NCI-H446 (cell line): ENCODE measurements at regions not wholly inside any gene's neighbourhood (a gene's known extent, or its start where the extent isn't known, plus 50 kb on each side); places are given as distances from the start of the nearest gene placed in this dataset.
A peak's percentile ranks its signal among the peaks of the same experiment; 100 is the strongest.

Experiments
- DNase-seq, 2 experiments: peaks; one replicate each; lab custom pipeline; 2025; lab: John Stamatoyannopoulos, UW

DNA sequence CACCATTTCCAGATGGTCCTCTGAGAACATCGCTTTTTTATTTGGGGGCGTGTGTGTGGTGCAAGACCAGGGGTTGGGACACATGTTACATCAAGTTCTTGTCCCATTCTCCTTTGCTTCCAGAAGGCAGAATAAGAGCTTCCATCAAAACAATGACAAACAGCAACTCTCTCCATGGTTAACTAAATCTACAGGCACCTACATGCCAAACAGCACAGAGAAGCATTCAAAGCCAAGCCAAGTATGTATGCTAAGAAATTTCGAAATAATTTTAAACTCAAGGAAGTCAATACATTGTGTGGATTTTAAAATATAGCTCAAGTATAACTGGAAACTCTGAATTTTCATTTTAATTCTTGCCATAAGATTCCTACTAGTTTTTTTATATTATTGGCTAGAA lies 105.6 kb downstream of the SEC61B start:
- no peak for DNase-seq

GRCh38 chr9:99335280-99335679 lies 113.2 kb downstream of the SEC61B start:
- no peak for DNase-seq

DNA sequence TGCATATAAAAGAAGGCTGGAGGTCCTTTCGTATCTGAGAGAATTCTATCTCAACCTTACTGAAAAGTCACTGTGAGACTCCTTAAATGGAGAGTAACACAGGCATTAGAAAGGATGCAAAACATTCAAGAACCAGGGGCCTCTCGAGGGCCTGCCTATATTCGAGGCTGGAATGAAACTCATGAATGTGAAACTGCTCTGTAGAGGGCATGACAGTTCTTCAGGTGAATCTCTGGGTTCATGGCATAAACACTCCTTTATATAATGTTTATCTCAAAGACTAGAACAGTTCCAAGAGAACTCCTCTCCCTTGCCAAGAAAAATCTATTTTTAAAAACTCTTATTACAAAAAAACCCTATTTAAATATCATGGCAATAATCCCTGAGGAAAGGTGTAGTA lies 113.9 kb downstream of the SEC61B start:
- DNase-seq = no peak

DNA sequence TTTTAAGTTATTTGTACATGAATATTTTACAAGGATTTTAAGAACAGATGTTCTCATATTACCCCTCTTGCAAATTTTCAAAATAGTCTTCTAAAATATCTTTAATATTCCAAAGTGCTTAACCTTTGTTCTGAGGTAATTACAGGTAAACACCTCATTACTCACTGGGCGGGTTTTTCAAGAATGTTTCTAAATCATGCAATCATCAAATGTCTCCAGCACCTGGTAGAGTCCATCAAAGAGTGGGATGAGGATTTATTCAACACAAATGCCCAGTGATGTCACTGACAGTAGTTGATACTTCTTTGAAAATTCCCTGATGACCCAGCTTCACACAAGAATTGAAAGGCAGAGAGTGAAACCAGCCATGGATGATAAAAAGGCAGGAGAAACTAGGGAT lies 114.4 kb downstream of the SEC61B start:
- no peak for DNase-seq

- no peak for DNase-seq
Observed at GRCh38 chr9:99340281-99340680, 118.2 kb downstream of the SEC61B start.

GRCh38 chr9:99341686-99342085 lies 119.6 kb downstream of the SEC61B start:
- DNase-seq = no peak

- DNase-seq = no peak
Observed at GRCh38 chr9:99345451-99345850, 123.4 kb downstream of the SEC61B start.

DNA sequence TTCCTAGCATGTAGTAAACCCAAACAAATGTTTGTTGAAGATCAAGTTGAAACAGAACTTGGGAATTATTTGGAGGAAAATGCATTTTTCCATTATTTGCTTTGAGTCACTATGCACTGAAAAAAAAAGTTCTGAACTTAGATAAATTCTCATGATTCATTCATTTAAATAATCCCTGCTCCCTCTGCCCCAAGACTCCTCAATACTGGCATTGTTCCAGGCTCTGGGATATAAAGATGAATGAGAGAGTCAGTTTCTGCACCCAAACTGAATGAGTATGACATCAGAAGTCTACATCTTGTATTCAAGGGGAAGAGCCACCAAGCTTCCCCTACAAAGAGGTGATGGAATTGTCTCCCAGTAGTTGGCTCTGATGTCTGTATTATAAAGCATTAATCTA lies 123.9 kb downstream of the SEC61B start:
- DNase-seq = peak in 1 of 2 experiments; percentile 7

- no peak for DNase-seq
Observed at GRCh38 chr9:99347568-99347967, 125.5 kb downstream of the SEC61B start.

DNA sequence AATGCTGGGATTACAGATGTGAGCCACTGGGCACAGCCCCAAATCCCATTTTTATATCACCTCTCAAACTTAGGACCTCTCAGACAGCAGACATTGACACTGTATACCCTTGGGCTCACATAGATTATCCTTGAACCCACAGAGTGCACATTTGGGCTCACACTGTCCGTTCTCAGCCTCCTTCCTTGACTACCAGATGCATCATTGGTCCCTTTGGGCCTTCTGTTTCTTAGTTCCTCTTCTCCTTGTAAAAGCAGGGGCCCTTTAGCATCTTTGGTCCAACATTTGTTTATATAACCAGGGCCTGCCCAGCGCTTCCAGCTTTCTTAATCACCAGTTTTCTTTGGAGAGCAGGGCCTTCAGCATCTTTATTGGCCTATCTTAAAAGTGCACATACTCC lies 126.2 kb downstream of the SEC61B start:
- DNase-seq = no peak

- DNase-seq = no peak
Observed at GRCh38 chr9:99349870-99350269, 127.8 kb downstream of the SEC61B start.

DNA sequence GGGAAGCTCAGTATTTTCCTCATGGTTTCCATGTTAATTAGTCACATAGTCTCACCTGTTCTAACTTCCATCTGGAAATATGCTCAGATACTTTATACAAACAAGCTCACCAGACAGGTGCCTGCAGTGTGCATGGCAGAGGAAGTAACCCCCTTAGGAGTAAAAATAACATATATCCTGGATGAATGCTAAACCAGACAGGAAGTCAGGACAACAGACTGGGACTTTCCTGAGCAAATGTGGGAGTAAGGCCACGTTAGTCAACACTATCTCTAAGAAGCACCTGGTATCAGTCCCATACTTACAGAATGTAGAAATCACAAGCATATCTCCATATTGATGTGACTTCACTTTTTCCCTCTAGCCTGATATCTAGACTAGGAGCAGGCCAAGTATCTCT lies 128.4 kb downstream of the SEC61B start:
- DNase-seq = no peak

GRCh38 chr9:99351647-99352046 lies 129.6 kb downstream of the SEC61B start:
- DNase-seq = no peak

- DNase-seq = no peak
Observed at GRCh38 chr9:99352826-99353225, 130.7 kb downstream of the SEC61B start.

- DNase-seq = peak in 1 of 2 experiments; percentile 9
Observed at GRCh38 chr9:99353408-99353807, 131.3 kb downstream of the SEC61B start.

GRCh38 chr9:99354104-99354503 lies 132.0 kb downstream of the SEC61B start:
- DNase-seq = no peak

DNA sequence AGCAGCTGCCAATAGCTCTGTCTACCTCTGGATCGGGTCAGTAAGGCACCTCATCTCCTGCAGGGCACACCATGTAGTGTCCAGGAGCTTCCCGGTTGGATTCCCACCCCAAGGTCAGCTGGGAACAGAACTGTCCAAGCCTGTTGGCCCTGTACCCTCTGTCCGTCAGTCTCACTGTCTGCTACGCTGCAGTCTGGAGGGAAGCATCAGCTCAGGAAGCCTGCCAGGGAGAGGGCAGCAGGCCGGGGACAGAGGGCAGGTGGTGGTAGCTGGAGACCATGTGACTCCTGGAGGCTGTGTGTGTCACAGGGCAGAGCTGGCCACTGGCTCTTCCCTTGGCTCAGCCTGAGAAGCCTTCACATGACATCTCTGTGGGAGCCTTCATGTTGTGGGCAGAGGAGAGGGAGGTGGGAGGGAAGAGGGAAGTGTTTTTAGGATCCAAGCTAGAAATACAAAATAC lies 134.5 kb downstream of the SEC61B start:
- DNase-seq = no peak

- peak in 1 of 2 experiments; percentile 10 for DNase-seq
Observed at GRCh38 chr9:99357575-99357974, 135.5 kb downstream of the SEC61B start.

- no peak for DNase-seq
Observed at GRCh38 chr9:99358668-99359067, 136.6 kb downstream of the SEC61B start.

DNA sequence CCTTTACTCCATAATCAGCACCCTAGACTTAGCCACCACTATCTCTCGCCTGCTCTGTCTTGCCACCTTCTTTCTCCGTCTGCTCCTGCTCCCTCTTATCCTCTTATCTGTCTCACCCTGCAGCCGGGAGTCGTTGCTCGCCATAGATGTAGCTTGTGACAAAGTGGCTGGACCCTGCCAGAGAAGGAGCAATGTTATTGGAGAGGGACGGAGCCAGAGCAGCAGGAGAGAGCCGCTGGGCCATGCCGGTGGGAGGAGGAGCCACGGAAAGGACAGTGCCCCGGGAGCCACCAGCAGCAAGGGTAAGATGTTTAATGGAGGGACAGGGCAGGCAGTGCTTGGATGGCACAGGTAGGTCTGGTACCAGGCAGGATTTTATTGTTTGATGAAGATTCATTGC lies 137.3 kb downstream of the SEC61B start:
- no peak for DNase-seq

GRCh38 chr9:99360026-99360425 lies 137.9 kb downstream of the SEC61B start:
- peak in 1 of 2 experiments; percentile 47 for DNase-seq

DNA sequence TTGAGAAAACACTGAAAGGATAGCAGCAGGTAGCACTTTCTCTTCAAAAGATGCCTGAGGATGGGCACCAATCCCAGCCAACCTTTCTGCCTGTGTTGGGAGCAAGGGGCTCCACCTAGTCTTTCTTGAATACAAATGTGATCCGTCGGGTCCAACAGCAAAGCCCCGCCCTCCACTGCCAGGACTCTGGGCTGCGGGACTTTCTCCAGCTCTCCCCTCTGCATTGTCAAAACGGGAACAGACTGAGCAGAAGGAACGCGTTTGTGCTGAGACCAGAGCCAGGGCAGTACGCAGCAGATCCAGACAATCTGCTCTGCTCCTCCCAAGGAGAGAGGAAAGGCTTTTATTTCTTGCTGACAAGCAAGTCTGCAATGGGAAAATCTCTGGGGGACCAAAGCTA lies 139.7 kb downstream of the SEC61B start:
- DNase-seq = peak in 1 of 2 experiments; percentile 28

- no peak for DNase-seq
Observed at GRCh38 chr9:99362321-99362720, 140.2 kb downstream of the SEC61B start.

DNA sequence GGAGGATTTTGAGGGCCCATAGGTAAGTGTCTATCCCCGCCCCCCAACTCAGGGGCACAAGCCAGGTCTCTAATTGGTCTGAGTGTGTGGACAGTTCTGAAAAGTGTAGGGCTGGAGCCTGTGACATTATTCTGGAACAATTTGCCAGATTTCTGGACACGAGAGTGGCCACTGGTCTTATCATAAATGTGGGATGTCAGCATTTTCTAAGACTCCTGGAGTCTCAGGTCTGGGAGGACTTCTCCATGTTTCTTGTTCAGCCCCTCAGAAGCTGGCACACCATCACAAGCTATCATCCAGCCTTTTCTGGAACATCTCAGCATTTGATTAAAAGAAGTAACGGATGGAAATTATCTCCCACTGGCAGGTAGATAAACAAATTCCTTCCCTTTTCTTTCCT lies 141.4 kb downstream of the SEC61B start:
- no peak for DNase-seq
